Spleen (tissue), 7 donors: ENCODE measurements at regions not wholly inside any gene's neighbourhood (a gene's known extent, or its start where the extent isn't known, plus 50 kb on each side); places are given as distances from the start of the nearest gene placed in this dataset.

Experiments used
- CTCF ChIP-seq, 11 experiments: fragments of 200-600 bp in 7 of 11; fragments of 450-650 bp in 4 of 11; sonication (generic) in 4 of 11; IDR thresholded peaks in 8 of 11; conservative IDR thresholded peaks in 3 of 11; 1 replicate in 7 of 11; 2 replicates in 4 of 11; pipeline versions ENCODE4 v1.4.0 to v1.8.0; 2016 to 2021; ENCODE audit warnings: antibody characterized with exemption in 11 of 11, inconsistent platforms in 4 of 11, mild to moderate bottlenecking in 1 of 11
- POLR2A ChIP-seq, 3 donors: fragments of 450-650 bp; IDR thresholded peaks; one replicate each; pipeline ENCODE4 v1.5.1; 2017; ENCODE audit warnings: antibody characterized with exemption in 3 of 3, mild to moderate bottlenecking in 1 of 3
- POLR2AphosphoS5 ChIP-seq, 3 donors: sonication (generic); formaldehyde crosslinking; IDR thresholded peaks; one replicate each; pipeline ENCODE4 v1.5.1; 2017; ENCODE audit warnings: antibody characterized with exemption in 3 of 3
- donor health status: DM: no; HTN: no; CAD: no; lungs with moderate emphysema.
- donor health status: DM: no; HTN: no; CAD: no.
- donor health status: DM: no; HTN: no; CAD: no.

GRCh38 chr17:73906896-73907870 is 262.9 kb upstream of the SDK2 start:
- no peak for TF ChIP-seq CTCF (IDR thresholded peaks at IDR 0.05 in 8 of 11, conservative IDR thresholded peaks at IDR 0.05 in 3 of 11)
- no peak for TF ChIP-seq POLR2A (IDR thresholded peaks at IDR 0.05)
- no peak for TF ChIP-seq POLR2AphosphoS5 (IDR thresholded peaks at IDR 0.05)
